GM13976 (cell line): ENCODE measurements at regions not wholly inside any gene's neighbourhood (a gene's known extent, or its start where the extent isn't known, plus 50 kb on each side); places are given as distances from the start of the nearest gene placed in this dataset.
"Not testable (repeated sequence)": the region's sequence is repeated elsewhere in the genome, so short reads cannot be mapped to it uniquely, and the experiment has no call there.

Source experiments
- DNase-seq: peaks from one replicate; pipeline ENCODE4 v3.0.0; 2012; ENCODE audit warnings: low spot score
- CTCF ChIP-seq: IDR thresholded peaks from 2 replicates; pipeline ENCODE4 v1.5.1; 2012; ENCODE audit warnings: borderline replicate concordance, mild to moderate bottlenecking; ENCODE audit not compliant: insufficient read depth; ENCODE audit errors: extremely low read depth, missing control alignments, control extremely low read depth
- in situ Hi-C: fragments of 300-500 bp; cut with MboI; formaldehyde crosslinking; loops from one replicate; pipeline ENCODE4 v1.12.0; 2022; ENCODE audit warnings: low sequenced_read_pairs, mixed read lengths, inconsistent platforms; ENCODE audit not compliant: unreplicated experiment

DNA sequence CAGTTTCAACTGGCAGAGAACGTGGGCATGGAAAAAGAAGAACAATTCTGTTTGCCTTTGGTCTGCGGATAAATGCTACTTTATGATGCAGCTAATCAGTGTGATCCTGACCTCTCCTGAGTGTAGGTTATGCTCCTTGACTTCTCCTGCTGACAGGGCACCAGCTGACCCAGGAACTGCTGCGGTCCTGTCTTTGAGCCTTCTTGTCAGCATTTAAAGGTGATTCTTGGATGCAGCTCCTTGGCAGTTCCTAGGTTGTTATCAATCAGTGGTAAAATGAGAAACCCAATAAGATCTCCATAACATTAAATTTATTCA lies 150.3 kb upstream of the FGF10 start:
- no peak for TF ChIP-seq CTCF
- in situ Hi-C loops, result loop anchor here (10.0 kb wide), 1 partner anchor 235 kb away; no protein-coding TSS in a partner anchor
- no peak for DNase-seq

DNA sequence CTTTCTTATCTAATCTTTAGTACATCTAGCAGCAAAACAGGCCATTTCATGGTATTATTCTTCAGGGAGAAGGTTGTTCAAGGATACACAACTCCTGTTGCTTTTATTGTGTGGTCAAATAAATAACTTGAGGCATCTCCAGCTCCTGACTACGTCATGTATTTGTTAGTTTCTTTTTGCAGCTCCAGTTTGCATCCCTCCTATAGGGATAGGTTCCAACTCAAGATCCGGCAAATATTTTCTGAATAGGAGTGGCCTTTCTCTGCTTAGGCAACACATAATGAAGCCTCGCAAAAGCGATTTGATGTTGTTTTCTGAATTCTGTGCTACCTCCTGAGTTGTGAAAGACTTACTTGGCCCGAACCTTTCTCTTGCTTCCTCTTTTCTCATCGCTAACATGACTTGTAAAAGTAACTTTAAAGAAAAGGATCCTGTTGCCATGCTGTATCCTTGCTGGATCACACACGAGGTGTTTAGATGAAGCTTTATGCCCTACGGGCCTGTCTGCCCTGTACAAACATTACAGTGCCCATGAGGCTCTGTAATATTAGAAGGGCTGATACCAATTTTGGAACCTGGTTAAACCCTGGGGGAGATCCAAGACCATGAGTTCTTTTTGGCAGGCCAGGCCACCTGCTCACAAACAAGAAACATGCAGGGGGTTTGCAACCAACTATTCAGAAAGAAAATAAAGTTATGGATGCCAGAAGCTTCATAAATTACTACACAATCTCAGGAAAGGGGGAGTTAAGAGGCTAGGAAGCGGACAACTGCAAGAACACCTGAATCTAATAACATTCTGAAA lies 149.8 kb upstream of the FGF10 start:
- no peak for DNase-seq
- in situ Hi-C loops, result loop anchor here (10.0 kb wide), 1 partner anchor 236 kb away; no protein-coding TSS in a partner anchor
- no peak for TF ChIP-seq CTCF

DNA sequence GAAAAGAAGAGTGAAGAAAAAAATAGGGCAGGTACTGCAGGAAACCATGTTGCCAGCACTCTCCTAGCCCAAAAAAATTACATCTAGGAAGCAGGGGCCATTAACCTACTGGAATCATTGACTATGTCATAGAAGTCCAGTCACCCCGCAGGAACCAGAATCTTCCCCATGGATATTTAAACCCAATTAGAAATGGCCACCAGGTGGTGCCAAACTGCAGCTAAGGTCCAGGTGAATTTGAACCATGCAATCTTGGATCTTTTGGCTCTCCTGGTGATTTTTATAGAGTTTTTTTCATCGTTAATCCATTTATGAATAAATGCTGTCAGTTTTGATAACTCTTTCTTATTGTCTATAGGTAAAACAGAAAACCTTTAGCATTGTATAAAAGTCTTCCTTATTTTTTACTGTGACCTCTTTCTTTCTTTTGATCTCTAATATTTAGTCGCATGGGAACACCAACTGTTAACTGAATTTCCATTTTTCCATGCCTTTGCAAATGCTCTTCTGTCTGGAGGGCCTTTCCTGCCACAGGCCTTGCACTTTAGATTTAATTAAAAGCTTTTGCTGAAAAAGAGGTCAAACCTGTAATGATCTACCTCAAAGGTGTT lies 147.5 kb upstream of the FGF10 start:
- peak; percentile 32 for DNase-seq
- in situ Hi-C loops, result loop anchor here (10.0 kb wide), 1 partner anchor 238 kb away; no protein-coding TSS in a partner anchor

DNA sequence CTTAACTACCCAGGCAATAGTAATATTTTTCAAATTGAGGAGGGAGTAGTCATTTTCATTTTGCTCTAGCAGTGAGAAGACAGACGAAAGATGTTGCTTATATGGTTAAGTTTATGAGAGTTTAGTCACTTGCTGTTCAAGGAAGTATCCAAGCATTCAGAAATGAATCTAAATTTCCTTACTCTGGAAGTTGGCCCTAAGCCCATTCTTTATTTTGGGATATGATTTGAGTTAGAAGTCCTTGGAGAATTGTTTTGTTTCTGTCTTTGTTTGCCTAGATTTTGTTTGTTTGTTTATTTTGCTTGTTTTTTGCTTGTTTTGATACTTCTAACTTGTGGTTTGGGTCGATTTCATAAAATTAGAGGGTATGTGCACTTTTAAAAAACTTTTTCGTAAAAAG lies 146.4 kb upstream of the FGF10 start:
- DNase-seq, result no peak
- in situ Hi-C loops, result loop anchor here (10.0 kb wide), 1 partner anchor 239 kb away; no protein-coding TSS in a partner anchor
- no peak for TF ChIP-seq CTCF

More for the DNA sequence above, 147.5 kb upstream of the FGF10 start:
- TF ChIP-seq CTCF, result peak; percentile 48

DNA sequence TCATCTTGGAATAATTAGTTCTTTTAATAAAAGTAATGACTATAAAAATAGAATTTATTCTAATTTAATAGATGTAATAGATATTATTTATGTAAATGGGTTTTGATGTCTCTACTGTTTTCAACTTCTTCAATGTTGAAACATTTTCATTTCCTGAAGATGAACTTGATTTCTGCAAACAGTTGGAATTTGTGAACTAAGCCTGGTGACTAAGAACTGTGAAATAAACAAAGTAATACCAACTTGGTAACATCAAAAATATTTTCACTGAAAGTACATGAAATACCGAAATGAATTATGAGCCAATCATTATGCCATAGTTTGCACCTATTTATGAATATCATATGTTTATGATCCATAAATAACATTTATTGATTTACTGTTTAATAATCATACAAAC lies 143.8 kb upstream of the FGF10 start:
- in situ Hi-C loops, result loop anchor here (10.0 kb wide), 1 partner anchor 242 kb away; no protein-coding TSS in a partner anchor
- no peak for DNase-seq
- no peak for TF ChIP-seq CTCF

DNA sequence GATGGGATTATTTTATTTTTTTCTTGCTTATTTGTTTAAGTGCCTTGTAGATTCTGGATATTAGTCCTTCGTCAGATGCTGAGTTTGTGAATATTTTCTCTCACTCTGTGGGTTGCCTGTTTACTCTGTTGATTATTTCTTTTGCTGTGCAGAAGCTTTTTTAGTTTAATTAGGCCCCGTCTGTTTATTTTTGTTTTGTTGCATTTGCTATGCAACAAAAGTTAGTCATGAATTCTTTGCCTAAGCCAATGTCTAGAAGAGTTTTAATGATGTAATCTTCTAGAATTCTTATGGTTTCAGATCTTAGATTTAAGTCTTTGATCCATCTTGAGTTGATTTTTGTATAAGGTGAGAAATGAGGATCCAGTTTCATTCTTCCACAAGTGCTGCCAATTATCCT lies 142.5 kb upstream of the FGF10 start:
- DNase-seq, result not testable (repeated sequence)
- in situ Hi-C loops, result loop anchor here (10.0 kb wide), 1 partner anchor 243 kb away; no protein-coding TSS in a partner anchor

GRCh38 chr5:44530783-44531182 lies 141.6 kb upstream of the FGF10 start:
- in situ Hi-C loops, result loop anchor here (10.0 kb wide), 1 partner anchor 244 kb away; no protein-coding TSS in a partner anchor
- not testable (repeated sequence) for DNase-seq

- no peak for TF ChIP-seq CTCF
- no peak for DNase-seq
- in situ Hi-C loops, result no loop called here
Observed at GRCh38 chr5:44511596-44511995, 122.4 kb upstream of the FGF10 start.
